SK-N-MC (cell line): ENCODE measurements at regions not wholly inside any gene's neighbourhood (a gene's known extent, or its start where the extent isn't known, plus 50 kb on each side); places are given as distances from the start of the nearest gene placed in this dataset.

Source experiments
- DNase-seq: peaks from one replicate; pipeline ENCODE4 v3.0.0-alpha.2; 2011; ENCODE audit warnings: low read depth, low spot score
- H3K27ac ChIP-seq: fragments of 200-600 bp; sonication (generic); 2 replicates; pipeline ENCODE4 v1.5.1; 2016; ENCODE audit warnings: mixed run types
- H3K36me3 ChIP-seq: fragments of 200-600 bp; sonication (generic); 2 replicates; pipeline ENCODE4 v1.6.1; 2017; ENCODE audit warnings: antibody characterized with exemption, low read length, mixed read lengths; ENCODE audit not compliant: insufficient read depth
- H3K4me3 ChIP-seq: fragments of 200-600 bp; sonication (generic); 2 replicates; pipeline ENCODE4 v1.5.1; 2016
- H3K9ac ChIP-seq: fragments of 200-600 bp; sonication (generic); 2 replicates; pipeline ENCODE4 v1.8.0; 2017; ENCODE audit warnings: mixed run types, mixed read lengths; ENCODE audit not compliant: insufficient read length
- H3K9me3 ChIP-seq: fragments of 200-600 bp; sonication (generic); 2 replicates; pipeline ENCODE4 v1.6.1; 2017; ENCODE audit warnings: low read depth, mild to moderate bottlenecking, antibody characterized with exemption, low read length, moderate library complexity, mixed read lengths
- EZH2 ChIP-seq: fragments of 200-600 bp; sonication (generic); IDR thresholded peaks from one replicate; pipeline ENCODE4 v1.6.1; 2017; ENCODE audit warnings: antibody characterized with exemption
- FOXP2 ChIP-seq: optimal IDR thresholded peaks from 2 replicates; pipeline ENCODE3; 2011; ENCODE audit warnings: mild to moderate bottlenecking, moderate library complexity; ENCODE audit not compliant: insufficient read depth; ENCODE audit errors: extremely low read length, control extremely low read depth
- POLR2AphosphoS5 ChIP-seq: IDR thresholded peaks from 2 replicates; pipeline ENCODE4 v1.6.1; 2012; ENCODE audit warnings: mild to moderate bottlenecking, low read depth, low read length, borderline replicate concordance

DNA sequence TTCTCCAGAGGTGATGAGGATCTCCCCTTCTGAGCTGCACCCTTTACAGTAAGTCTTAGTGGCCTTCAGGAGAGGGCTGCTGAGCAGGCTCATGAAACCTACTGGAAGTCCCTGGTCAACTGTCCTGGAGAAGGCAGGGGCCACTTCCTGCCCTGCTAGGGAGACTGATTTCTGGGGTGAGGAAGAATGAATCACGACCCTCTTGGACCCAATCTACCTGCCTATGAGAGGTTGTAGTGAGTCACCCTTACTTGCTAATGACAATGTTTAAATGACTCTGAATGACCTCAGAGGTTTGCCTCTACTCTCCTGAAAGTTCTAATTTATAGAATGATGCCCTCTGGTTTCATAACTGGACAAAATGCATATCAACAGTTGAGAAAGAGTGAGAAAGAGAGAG lies 79.4 kb upstream of the FAM136A start:
- Histone ChIP-seq H3K9me3 (no peaks in the 10 kb centered on the region), H3K27ac (no peak overlapping the region), H3K36me3 (no peaks in the 10 kb centered on the region), H3K4me3 (no peak overlapping the region), H3K9ac (no peak overlapping the region)
- DNase-seq = no peak
- TF ChIP-seq FOXP2 = no peak
- no peak for TF ChIP-seq EZH2
- no peak for TF ChIP-seq POLR2AphosphoS5

DNA sequence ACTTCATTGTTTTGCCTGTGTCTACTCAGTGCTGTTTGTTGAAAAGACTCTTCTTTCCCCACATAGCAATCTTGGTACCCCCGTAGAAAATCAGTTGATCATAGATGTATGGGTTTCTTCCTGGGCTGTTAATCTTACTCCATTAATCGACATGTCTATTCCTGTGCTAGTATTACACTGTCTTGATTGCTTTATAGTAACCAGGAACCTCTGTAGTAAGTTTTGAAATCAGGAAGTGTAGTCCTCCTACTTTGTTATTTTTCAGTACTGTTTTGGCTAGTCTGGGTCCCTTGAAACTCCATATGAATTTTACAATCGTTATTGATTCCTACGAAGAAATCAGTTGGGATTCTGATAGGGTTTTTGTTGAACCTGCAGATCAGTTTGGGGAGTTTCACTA lies 78.8 kb upstream of the FAM136A start:
- DNase-seq = no peak
- H3K36me3 ChIP-seq = no peaks in the 10 kb centered on the region
- H3K27ac ChIP-seq = no peak overlapping the region
- no peak overlapping the region for H3K9ac ChIP-seq
- no peak overlapping the region for H3K4me3 ChIP-seq
- TF ChIP-seq FOXP2 (no peak), POLR2AphosphoS5 (no peak), EZH2 (no peak)
- H3K9me3 ChIP-seq = no peaks in the 10 kb centered on the region

DNA sequence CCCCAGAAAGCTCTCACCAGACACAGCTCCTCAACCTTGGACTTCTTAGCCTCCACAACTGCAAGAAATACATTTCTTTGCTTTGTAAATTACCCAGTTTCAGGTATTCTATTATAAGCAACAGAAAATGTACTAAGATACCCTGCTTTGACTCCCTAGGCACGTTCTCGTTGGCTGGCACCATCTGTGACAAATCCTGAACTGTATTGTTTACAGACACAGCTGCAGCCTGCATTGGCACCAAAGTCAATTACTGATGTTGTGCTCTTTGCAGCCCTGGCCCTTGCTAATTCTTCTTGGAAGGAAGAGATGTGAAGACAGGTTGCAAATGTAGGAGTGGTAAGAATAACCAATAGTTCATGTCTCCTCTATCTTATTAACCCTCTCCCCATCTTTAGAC lies 72.7 kb upstream of the FAM136A start:
- no peaks in the 10 kb centered on the region for H3K36me3 ChIP-seq
- H3K9ac ChIP-seq = no peak overlapping the region
- DNase-seq = no peak
- no peak overlapping the region for H3K4me3 ChIP-seq
- H3K9me3 ChIP-seq = no peaks in the 10 kb centered on the region
- TF ChIP-seq EZH2 = no peak
- no peak for TF ChIP-seq FOXP2
- no peak for TF ChIP-seq POLR2AphosphoS5
- H3K27ac ChIP-seq = no peak overlapping the region

DNA sequence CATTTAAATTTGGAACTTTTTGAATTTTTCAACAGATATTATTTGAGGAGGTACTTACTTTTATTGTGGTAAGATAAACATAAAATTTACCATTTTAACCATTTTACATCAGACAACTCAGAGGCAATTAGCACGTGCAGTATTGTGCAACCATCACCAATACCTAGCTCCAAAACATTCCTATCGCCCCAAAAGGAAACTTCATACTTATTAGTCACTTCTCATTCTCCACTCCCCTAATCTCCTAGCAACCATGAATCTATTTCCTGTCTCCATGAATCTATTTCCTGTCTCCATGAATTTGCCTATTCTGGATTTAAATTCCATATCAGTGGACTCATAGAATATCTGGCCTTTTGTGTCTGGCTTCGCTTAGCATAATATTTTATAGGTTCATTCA lies 69.9 kb upstream of the FAM136A start:
- Histone ChIP-seq H3K9ac (no peak overlapping the region), H3K27ac (peak overlapping the region; percentile 7; the same call in 1 of the 2 replicates), H3K36me3 (no peaks in the 10 kb centered on the region), H3K4me3 (no peak overlapping the region), H3K9me3 (no peaks in the 10 kb centered on the region)
- DNase-seq = peak; percentile 26
- TF ChIP-seq EZH2 = no peak
- TF ChIP-seq FOXP2 = no peak
- no peak for TF ChIP-seq POLR2AphosphoS5

DNA sequence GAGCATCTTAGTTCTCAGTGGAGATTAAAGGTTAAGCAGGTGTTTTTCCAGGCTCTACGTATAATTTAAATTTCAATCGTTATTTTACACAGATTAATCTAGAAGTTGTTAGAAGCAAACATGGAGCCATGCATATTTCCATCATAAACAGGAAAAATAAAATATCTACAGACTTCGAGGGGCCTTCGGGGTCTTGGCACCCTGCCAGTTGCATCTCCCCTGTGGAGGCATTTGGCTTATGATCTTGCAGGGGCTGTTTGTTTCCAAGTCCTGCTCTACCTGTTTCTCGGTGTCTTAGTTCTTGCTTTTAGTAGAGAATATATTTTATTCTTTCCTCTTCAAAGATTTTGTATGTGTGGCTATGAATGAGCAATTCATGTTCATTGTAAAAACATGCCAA lies 67.2 kb upstream of the FAM136A start:
- peak; percentile 28 for DNase-seq
- Histone ChIP-seq H3K9me3 (no peaks in the 10 kb centered on the region), H3K9ac (no peak overlapping the region), H3K36me3 (no peaks in the 10 kb centered on the region), H3K27ac (no peak overlapping the region), H3K4me3 (no peak overlapping the region)
- no peak for TF ChIP-seq EZH2
- no peak for TF ChIP-seq POLR2AphosphoS5
- TF ChIP-seq FOXP2 = no peak

DNA sequence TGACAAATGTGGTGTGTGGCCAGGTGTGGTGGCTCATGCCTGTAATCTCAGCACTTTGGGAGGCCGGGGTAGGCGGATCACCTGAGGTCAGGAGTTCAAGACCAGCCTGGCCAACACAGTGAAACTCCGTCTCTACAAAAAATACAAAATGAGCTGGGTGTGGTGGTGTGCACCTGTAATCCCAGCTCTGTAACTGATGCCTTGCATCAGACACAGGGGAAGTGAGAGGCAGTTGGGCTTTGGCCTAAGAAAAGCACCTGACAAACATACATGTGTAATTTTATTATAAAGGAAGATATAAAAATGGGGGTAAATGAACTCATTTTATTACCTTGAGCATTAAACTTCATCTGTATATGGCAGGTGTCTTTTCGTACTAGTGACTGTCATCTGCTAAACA lies 66.7 kb upstream of the FAM136A start:
- DNase-seq = no peak
- Histone ChIP-seq H3K4me3 (no peak overlapping the region), H3K9me3 (no peaks in the 10 kb centered on the region), H3K36me3 (no peaks in the 10 kb centered on the region), H3K9ac (no peak overlapping the region), H3K27ac (no peak overlapping the region)
- TF ChIP-seq FOXP2 (no peak), EZH2 (no peak), POLR2AphosphoS5 (no peak)

DNA sequence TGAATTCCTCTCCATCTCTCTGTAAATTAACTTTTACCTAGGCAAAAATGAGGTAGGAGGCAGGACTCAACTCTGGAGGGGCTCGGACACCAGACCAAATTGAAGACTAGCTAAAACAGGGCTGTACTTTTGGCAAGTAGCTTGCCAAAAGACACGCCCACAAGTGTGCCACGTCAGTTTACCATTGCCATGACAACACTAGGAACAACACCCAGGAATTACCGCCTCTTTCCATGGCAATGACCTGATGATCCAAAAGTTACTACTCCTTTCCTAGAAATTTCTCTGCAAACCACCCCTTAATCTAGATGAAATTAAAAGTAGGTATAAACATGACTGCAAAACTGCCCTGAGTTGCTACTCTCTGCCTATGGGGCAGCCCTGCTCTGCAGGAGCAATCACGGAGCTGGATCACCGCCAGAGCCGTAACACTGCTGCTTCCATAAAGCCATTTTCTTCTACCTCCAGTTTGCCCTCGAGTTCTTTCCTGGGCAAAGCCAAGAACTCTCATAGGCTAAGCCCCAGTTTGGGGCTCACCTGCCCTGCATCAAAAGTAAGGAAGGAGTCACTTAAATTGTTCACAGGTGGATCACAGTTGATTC lies 66.0 kb upstream of the FAM136A start:
- Histone ChIP-seq H3K27ac (no peak overlapping the region), H3K36me3 (no peaks in the 10 kb centered on the region), H3K4me3 (no peak overlapping the region), H3K9me3 (no peaks in the 10 kb centered on the region), H3K9ac (no peak overlapping the region)
- DNase-seq = no peak
- TF ChIP-seq EZH2 = no peak
- TF ChIP-seq FOXP2 = no peak
- no peak for TF ChIP-seq POLR2AphosphoS5

DNA sequence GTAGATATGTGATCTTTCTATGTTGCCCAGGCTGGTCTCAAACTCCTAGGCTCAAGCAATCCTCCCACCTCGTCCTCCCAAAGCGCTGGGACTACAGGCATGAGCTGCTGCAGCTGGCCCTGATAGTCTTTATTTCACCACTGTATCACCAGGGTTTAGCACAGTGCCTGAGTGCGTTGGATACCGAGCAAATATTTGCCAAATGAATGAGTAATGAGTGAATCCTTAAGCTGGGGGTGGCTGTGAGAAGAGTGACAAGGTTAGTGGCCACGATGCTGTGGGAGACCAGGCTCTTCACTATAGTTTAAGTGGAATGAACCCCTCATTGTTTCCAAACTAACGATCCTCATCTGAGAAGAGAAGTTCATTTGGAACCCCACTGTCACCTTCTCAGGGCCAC lies 60.8 kb upstream of the FAM136A start:
- no peak for TF ChIP-seq EZH2
- DNase-seq = no peak
- Histone ChIP-seq H3K27ac (no peak overlapping the region), H3K36me3 (no peaks in the 10 kb centered on the region), H3K9me3 (no peaks in the 10 kb centered on the region), H3K9ac (no peak overlapping the region), H3K4me3 (no peak overlapping the region)

DNA sequence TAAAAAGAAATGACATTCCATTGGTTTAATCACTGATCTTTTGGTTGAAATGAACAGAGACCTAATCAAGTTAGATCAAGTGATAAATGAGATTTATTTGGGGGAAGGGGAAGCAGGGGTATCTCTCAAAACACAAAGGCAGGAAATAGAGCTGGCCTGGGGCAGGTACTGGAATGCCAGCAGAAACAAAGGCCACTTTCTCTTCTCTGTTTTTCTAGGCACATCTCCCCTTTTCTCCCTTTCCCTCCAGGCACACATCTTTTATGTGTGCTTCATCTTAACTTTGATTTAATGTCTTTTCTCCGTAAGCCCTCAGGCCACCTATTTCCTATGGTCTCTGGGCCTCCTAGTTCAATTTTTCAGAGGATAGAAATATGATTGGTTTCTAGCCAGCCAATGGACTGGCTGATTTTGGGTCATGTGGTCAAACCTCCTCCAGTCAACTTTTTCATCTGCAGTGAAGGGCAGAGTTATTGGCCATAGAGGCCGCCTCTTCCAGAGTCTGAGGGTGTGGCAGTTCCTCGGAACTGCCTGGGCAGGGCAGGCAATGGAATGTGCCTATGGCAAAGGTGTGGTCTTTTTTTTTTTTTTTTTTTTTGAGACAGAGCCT lies 58.9 kb upstream of the FAM136A start:
- TF ChIP-seq FOXP2 = no peak
- TF ChIP-seq POLR2AphosphoS5 = no peak
- TF ChIP-seq EZH2 = no peak
- Histone ChIP-seq H3K36me3 (no peaks in the 10 kb centered on the region), H3K9me3 (no peaks in the 10 kb centered on the region), H3K9ac (no peak overlapping the region), H3K4me3 (no peak overlapping the region), H3K27ac (no peak overlapping the region)
- no peak for DNase-seq
